Colonic mucosa (tissue), 4 donors: ENCODE measurements at regions not wholly inside any gene's neighbourhood (a gene's known extent, or its start where the extent isn't known, plus 50 kb on each side); places are given as distances from the start of the nearest gene placed in this dataset.

Experiments used
- DNase-seq: peaks from one replicate; pipeline ENCODE4 v3.0.0-alpha.2; 2020
- H3K27ac ChIP-seq: fragments of 200-600 bp; one replicate; pipeline ENCODE4 v1.8.0; 2021
- H3K27me3 ChIP-seq: fragments of 200-600 bp; one replicate; pipeline ENCODE4 v1.8.0; 2021
- H3K36me3 ChIP-seq: fragments of 200-600 bp; one replicate; pipeline ENCODE4 v1.8.0; 2021
- H3K4me1 ChIP-seq: fragments of 200-600 bp; one replicate; pipeline ENCODE4 v1.8.0; 2021; ENCODE audit warnings: mild to moderate bottlenecking
- H3K4me3 ChIP-seq: fragments of 200-600 bp; one replicate; pipeline ENCODE4 v1.8.0; 2021
- H3K9ac ChIP-seq, 2 donors: one replicate each; pipeline ENCODE4 v1.7.0; 2013; ENCODE audit warnings: control low read depth in 2 of 2, low read depth in 2 of 2, low read length in 2 of 2
- H3K9me3 ChIP-seq: fragments of 200-600 bp; one replicate; pipeline ENCODE4 v1.8.0; 2021
- intact Hi-C: fragments of 100-400 bp; cut with DNase I; formaldehyde crosslinking; loops from one replicate; pipeline ENCODE4 v1.14.1; 2022
- TF ChIP-seq, protein P1 (sequence below): fragments of 200-600 bp; IDR thresholded peaks from one replicate; pipeline ENCODE4 v1.8.0; 2022; ENCODE audit warnings: antibody characterized with exemption, mild to moderate bottlenecking
- donor health status: healthy.
- donor health status: DM: no; HTN: no; CAD: no.
- donor health status: DM: no; HTN: no; CAD: no.

GRCh38 chr14:22098435-22098834 is 424.8 kb upstream of the OR4E1 start:
- Histone ChIP-seq H3K27me3 (no peaks in the 10 kb centered on the region), H3K9me3 (no peaks in the 10 kb centered on the region), H3K9ac (no peak overlapping the region), H3K4me1 (no peaks in the 10 kb centered on the region), H3K27ac (no peak overlapping the region), H3K36me3 (no peaks in the 10 kb centered on the region), H3K4me3 (no peak overlapping the region)
- TF ChIP-seq, protein P1, sequence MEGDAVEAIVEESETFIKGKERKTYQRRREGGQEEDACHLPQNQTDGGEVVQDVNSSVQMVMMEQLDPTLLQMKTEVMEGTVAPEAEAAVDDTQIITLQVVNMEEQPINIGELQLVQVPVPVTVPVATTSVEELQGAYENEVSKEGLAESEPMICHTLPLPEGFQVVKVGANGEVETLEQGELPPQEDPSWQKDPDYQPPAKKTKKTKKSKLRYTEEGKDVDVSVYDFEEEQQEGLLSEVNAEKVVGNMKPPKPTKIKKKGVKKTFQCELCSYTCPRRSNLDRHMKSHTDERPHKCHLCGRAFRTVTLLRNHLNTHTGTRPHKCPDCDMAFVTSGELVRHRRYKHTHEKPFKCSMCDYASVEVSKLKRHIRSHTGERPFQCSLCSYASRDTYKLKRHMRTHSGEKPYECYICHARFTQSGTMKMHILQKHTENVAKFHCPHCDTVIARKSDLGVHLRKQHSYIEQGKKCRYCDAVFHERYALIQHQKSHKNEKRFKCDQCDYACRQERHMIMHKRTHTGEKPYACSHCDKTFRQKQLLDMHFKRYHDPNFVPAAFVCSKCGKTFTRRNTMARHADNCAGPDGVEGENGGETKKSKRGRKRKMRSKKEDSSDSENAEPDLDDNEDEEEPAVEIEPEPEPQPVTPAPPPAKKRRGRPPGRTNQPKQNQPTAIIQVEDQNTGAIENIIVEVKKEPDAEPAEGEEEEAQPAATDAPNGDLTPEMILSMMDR, result no peak
- DNase-seq, result no peak
- intact Hi-C loops, result no loop called here

GRCh38 chr14:22097586-22098292 is 424.1 kb upstream of the OR4E1 start:
- Histone ChIP-seq H3K9me3 (no peaks in the 10 kb centered on the region), H3K9ac (no peak overlapping the region), H3K27ac (no peak overlapping the region), H3K27me3 (no peaks in the 10 kb centered on the region), H3K4me3 (no peak overlapping the region), H3K4me1 (no peaks in the 10 kb centered on the region), H3K36me3 (no peaks in the 10 kb centered on the region)
- no peak for DNase-seq
- intact Hi-C loops, result no loop called here
- TF ChIP-seq, protein P1, result no peak

DNA sequence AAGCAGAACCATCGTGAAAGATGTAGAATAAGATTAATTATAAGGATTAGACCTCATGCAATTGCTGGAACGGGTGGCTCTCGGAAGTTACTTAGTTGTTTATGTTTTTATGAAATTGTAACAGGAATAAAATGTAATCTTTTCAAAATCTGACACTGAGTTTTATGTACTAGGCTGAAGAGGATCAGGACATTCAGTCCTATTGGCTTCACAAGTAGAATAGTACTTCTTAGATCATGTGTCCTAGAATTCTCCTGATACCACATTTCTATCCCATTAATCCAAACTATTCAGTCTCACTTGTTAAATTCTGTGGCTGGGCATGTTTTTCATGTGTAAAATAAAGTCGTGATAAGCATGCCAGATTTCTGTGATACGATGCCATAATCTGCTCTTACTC is 423.5 kb upstream of the OR4E1 start:
- no peak overlapping the region for H3K27ac ChIP-seq
- intact Hi-C loops, result no loop called here
- TF ChIP-seq, protein P1, result no peak
- no peak overlapping the region for H3K4me3 ChIP-seq
- H3K36me3 ChIP-seq, result no peaks in the 10 kb centered on the region
- no peaks in the 10 kb centered on the region for H3K27me3 ChIP-seq
- H3K9ac ChIP-seq, result no peak overlapping the region
- H3K9me3 ChIP-seq, result no peaks in the 10 kb centered on the region
- no peak for DNase-seq
- H3K4me1 ChIP-seq, result no peaks in the 10 kb centered on the region

DNA sequence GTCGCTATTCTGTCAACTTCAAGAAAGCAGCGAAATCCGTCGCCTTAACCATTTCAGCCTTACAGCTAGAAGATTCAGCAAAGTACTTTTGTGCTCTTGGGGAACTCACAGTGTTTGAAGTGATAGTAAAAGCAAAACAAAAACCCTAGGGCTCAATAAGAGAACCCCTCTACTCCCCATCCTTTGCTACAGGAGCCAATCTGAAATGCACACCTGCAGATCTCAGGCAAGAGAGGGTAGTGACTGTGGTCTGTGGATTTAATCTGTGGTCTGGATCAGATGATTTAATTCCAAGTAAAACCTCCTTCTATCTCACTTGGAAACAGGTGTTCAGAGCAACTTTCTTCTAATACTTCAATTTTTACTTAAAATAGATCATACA is 422.9 kb upstream of the OR4E1 start:
- TF ChIP-seq, protein P1, result no peak
- H3K9me3 ChIP-seq, result no peaks in the 10 kb centered on the region
- H3K36me3 ChIP-seq, result no peaks in the 10 kb centered on the region
- peak overlapping the region in 1 of 2 donors; percentile 14 for H3K9ac ChIP-seq
- H3K4me3 ChIP-seq, result no peak overlapping the region
- H3K27me3 ChIP-seq, result no peaks in the 10 kb centered on the region
- no peak overlapping the region for H3K27ac ChIP-seq
- intact Hi-C loops, result no loop called here
- no peak for DNase-seq
- H3K4me1 ChIP-seq, result no peaks in the 10 kb centered on the region

DNA sequence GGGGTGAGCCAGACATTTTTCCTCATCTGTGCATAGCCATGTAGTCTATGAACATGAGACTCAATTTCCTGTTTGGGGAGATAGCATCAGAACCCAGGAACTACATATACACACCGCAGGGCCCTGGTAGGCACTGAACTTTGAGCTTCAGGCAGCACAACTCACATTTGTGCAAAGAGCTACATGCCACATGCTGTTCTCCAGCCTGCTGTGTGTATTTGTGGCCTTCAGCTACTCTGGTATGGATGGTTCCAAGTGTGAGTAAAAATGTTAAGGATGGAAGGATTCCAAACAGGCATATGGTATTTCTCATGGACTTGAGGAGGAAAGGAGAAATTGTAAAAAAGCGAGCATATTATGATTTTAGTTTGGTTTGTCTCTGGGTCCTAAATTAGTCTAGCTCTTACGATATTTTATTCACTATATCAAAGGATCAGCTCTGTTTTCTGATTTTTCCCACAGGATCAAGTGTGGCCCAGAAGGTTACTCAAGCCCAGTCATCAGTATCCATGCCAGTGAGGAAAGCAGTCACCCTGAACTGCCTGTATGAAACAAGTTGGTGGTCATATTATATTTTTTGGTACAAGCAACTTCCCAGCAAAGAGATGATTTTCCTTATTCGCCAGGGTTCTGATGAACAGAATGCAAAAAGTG is 422.4 kb upstream of the OR4E1 start:
- H3K27me3 ChIP-seq, result no peaks in the 10 kb centered on the region
- TF ChIP-seq, protein P1, result no peak
- H3K9ac ChIP-seq, result peak overlapping the region in 1 of 2 donors; percentile 14
- no peaks in the 10 kb centered on the region for H3K36me3 ChIP-seq
- H3K4me1 ChIP-seq, result no peaks in the 10 kb centered on the region
- no peak overlapping the region for H3K4me3 ChIP-seq
- intact Hi-C loops, result no loop called here
- H3K27ac ChIP-seq, result no peak overlapping the region
- no peaks in the 10 kb centered on the region for H3K9me3 ChIP-seq
- no peak for DNase-seq
